ENCODE measurements at regions not wholly inside any gene's neighbourhood (a gene's known extent, or its start where the extent isn't known, plus 50 kb on each side); places are given as distances from the start of the nearest gene placed in this dataset.
"Not testable (repeated sequence)": the region's sequence is repeated elsewhere in the genome, so short reads cannot be mapped to it uniquely, and the experiment has no call there.

DNA sequence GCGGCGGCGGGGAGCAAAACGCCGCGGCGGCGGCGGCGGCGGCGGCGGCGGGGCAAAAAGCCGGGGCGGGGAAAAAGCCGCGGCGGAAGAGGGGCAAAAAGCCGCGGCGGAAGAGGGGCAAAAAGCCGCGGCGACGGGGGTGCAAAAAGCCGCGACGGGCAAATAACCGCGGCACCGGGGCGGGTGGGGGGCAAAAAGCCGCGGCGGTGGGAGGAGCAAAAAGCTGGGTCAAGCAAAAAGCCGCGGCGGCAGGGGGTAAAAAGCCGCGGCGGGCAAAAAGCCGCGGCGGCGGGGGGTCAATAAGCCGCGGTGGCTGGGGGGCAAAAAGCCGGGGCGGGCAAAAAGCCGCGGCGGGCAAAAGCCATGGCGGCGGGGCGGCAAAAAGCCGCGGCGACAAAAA is 1633.2 kb downstream of the RPIA start:
- TF ChIP-seq CTCF (conservative IDR thresholded peaks at IDR 0.05); EZH2 (IDR thresholded peaks at IDR 0.05; ENCODE audit: low read depth): not testable (repeated sequence)
